GM18505 (cell line): ENCODE measurements at regions not wholly inside any gene's neighbourhood (a gene's known extent, or its start where the extent isn't known, plus 50 kb on each side); places are given as distances from the start of the nearest gene placed in this dataset.
"Not testable (repeated sequence)": the region's sequence is repeated elsewhere in the genome, so short reads cannot be mapped to it uniquely, and the experiment has no call there.

Experiments
- ATAC-seq: cut with Tn5 transposase; IDR thresholded peaks from one replicate; pipeline ENCODE4 v1.9.1; 2021; ENCODE audit not compliant: unreplicated experiment
- POLR2A ChIP-seq: IDR thresholded peaks from 4 replicates; pipeline ENCODE4 v1.6.1; 2011; ENCODE audit warnings: borderline replicate concordance; ENCODE audit not compliant: insufficient read depth, insufficient read length; ENCODE audit errors: extremely low read depth

DNA sequence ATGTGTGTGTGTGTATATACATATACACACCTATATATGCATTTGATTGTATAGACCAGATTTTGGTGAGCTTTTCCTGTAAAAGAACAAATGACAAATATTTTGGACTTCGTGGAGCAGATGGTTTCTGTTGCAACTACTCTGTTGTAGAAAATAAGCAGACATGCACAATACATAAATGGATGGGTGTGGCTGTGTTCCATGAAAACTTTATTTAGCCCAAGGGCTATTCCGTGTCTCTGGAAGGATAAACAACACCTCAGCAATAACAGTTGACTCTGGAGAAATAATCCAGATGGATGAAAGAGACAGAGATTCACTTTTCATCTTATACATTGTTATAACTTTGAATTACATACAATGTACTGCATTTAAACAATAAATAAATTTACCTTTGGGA lies 441.4 kb downstream of the CNTN3 start:
- no peak for TF ChIP-seq POLR2A
- ATAC-seq: no peak

DNA sequence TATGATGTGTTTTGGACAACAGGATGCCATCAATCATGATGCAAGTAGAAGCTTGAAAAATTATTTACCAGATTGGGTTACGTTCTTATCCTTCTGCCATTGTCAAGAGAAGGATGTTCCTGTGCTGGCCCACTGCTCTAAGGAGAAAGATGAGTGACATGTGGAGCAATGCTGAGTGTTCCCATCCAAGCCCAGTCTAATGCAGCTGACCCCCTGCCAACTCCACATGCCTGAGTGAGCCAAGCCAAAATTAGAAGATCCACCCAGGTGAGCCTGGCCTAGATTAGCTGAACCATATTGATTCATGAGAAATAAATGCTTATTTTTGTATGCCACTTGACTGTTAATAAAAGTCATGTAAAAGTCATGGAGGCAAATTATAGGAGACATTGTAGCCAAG lies 446.5 kb downstream of the CNTN3 start:
- ATAC-seq: no peak
- no peak for TF ChIP-seq POLR2A

GRCh38 chr3:74165211-74165610 lies 449.2 kb downstream of the CNTN3 start:
- TF ChIP-seq POLR2A: no peak
- ATAC-seq: no peak

DNA sequence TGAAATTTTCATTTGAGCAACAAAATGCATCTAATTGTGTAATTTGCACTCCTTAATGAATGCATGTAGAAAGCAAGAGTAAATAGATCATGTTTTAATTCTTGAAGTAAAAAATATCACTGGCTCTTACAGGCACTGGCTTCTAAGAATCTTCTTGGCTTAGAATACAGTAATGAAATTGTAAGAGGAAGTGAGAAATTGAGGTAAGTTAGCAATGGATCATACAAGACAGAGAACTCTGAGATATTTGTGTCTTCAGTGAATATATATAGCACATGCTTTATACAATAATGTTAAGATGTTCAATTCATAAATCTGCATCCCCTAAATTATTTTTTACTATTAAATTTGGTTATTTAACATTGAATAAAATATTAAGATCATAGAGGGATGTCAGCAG lies 465.0 kb downstream of the CNTN3 start:
- no peak for ATAC-seq
- TF ChIP-seq POLR2A: no peak

- no peak for TF ChIP-seq POLR2A
- ATAC-seq: no peak
Measured at GRCh38 chr3:74145277-74145676, 469.2 kb downstream of the CNTN3 start.

GRCh38 chr3:74139648-74140047 lies 474.8 kb downstream of the CNTN3 start:
- no peak for ATAC-seq
- no peak for TF ChIP-seq POLR2A

- ATAC-seq: no peak
- no peak for TF ChIP-seq POLR2A
Measured at GRCh38 chr3:74137790-74138189, 476.7 kb downstream of the CNTN3 start.

DNA sequence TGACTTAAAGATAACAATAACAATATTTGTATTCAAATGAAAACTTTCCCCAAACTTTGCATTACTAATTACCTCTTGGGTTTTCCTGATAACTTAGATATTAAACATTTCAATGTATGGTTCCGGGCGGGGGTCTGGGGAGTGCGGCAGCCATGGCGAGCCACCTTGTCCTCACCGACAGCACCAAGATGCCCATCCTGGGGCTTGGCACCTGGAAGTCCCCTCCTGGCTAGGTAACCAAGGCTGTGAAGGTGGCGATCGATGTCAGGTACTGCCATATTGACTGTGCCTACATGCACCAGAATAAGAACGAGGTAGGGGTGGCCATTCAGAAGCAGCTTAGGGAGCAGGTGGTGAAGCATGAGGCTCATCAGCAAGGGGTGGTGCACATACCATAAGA lies 478.7 kb downstream of the CNTN3 start:
- no peak for ATAC-seq
- TF ChIP-seq POLR2A: no peak

DNA sequence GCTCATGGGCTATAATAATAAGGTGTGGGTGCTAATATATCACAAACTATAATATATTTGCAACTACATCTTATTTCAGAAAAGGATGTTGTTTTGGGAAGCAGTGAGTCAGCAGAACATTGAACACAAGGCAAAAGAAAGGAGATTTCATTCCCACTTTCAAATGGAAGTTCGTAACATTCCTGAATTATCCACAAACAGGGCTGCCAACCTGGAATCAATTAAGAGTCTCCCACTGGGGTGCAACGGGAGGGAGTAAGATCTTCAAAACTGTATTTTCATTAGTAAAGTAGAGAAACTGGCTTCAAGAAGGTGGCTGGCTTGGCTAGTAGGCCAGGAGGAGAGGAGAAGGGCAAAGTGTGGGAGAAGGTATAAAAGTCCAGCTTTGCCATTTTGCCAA lies 479.6 kb downstream of the CNTN3 start:
- TF ChIP-seq POLR2A: no peak
- ATAC-seq: no peak

- not testable (repeated sequence) for ATAC-seq
Measured at GRCh38 chr3:74131546-74132328, 482.7 kb downstream of the CNTN3 start.

GRCh38 chr3:74129611-74130010 lies 484.8 kb downstream of the CNTN3 start:
- TF ChIP-seq POLR2A: no peak
- ATAC-seq: no peak

DNA sequence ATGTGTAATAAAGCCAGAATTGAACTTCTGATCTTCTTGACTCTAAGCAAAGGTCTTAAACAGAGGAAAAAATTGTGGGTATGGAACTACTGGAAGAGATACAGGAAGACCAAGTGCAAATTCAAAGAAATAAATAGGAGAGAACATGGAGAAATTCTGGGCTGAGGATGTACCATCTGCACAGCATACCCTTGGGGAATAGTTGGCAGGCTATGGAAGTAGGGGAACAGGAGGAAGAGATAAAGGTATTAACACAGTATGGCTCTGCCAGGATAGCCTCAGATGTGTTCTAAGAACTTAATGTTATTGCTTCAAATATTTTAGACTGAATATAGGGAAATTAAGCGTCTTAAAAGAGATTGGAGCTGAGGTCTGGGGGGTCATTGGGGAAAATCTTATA lies 485.4 kb downstream of the CNTN3 start:
- TF ChIP-seq POLR2A: no peak
- no peak for ATAC-seq

DNA sequence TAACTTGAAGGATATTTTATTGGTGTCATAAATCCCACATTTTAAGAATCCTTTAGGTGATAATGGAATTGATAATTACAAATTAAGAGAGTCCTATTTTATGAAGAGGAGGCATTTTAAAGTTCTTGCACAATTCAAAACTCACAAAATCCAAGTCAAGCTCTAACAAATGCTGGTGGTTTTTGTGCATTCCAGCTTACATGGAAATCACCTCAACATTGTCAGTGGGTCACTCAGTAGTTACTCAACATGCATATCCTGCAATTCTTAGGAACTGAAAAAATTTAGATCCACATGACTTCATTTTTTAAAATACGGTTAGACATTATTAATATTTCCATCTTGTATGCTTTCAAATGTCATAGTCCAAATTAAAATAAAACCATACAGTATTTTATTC lies 487.2 kb downstream of the CNTN3 start:
- ATAC-seq: no peak
- no peak for TF ChIP-seq POLR2A

GRCh38 chr3:74124782-74125181 lies 489.7 kb downstream of the CNTN3 start:
- no peak for TF ChIP-seq POLR2A
- no peak for ATAC-seq

DNA sequence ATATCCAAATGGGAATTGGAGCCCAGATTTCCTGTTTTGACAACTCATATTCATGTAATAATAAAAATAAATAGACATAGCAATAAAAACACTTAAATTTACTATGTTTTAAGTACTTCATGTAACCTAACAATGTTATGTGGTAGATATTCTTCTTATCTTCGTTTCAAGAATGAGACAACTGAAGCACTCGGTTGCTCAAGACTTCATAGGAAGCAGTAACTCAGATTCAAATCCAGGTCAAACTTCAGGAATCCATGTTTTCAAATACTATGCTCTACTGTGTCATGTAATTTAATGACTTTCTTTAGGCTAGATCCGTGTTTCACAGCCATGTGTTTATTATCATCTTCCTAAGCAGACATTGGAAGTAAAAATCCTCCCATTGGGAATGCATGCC lies 492.2 kb downstream of the CNTN3 start:
- no peak for TF ChIP-seq POLR2A
- ATAC-seq: no peak
